ENCODE measurements at regions not wholly inside any gene's neighbourhood (a gene's known extent, or its start where the extent isn't known, plus 50 kb on each side); places are given as distances from the start of the nearest gene placed in this dataset.

DNA sequence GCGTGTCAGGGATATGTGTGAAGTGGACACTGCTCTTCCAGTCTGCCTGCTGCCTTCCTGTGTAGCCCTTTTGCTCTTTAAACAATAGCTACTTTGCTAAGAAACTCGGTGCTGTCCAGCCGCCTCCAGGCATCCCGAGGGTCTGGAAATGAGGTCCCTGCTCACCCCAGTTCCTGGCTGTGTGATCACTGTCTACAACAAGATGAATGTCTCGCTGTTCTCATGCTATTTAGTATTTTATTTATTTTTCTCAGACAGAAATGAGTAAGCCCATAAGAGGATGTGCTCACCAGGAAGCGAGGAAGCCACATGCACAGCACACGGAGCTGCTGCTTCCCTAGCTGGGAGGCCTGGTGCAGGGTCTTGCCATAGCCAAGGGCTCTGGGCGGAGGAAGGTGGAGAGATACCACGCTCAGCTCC, 167.0 kb upstream of the PITRM1 start:
- H3K27me3 ChIP-seq = no peaks in the 10 kb centered on the region
- no peaks in the 10 kb centered on the region for H3K4me1 ChIP-seq
- TF ChIP-seq, protein P1, sequence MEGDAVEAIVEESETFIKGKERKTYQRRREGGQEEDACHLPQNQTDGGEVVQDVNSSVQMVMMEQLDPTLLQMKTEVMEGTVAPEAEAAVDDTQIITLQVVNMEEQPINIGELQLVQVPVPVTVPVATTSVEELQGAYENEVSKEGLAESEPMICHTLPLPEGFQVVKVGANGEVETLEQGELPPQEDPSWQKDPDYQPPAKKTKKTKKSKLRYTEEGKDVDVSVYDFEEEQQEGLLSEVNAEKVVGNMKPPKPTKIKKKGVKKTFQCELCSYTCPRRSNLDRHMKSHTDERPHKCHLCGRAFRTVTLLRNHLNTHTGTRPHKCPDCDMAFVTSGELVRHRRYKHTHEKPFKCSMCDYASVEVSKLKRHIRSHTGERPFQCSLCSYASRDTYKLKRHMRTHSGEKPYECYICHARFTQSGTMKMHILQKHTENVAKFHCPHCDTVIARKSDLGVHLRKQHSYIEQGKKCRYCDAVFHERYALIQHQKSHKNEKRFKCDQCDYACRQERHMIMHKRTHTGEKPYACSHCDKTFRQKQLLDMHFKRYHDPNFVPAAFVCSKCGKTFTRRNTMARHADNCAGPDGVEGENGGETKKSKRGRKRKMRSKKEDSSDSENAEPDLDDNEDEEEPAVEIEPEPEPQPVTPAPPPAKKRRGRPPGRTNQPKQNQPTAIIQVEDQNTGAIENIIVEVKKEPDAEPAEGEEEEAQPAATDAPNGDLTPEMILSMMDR (IDR thresholded peaks at IDR 0.05) = no peak
- no peak for TF ChIP-seq POLR2A (IDR thresholded peaks at IDR 0.05)
- no peaks in the 10 kb centered on the region for H3K36me3 ChIP-seq
- whole genome bisulfite sequencing, 2 donors = 53 to 72% methylated on average over 5 to 8 of the region's 9 CpGs
- H3K4me3 ChIP-seq = no peak overlapping the region
- H3K27ac ChIP-seq = no peak overlapping the region
- intact Hi-C loops (cut with DNase I) = no loop called here
- no peaks in the 10 kb centered on the region for H3K9me3 ChIP-seq
- no peak for DNase-seq

DNA sequence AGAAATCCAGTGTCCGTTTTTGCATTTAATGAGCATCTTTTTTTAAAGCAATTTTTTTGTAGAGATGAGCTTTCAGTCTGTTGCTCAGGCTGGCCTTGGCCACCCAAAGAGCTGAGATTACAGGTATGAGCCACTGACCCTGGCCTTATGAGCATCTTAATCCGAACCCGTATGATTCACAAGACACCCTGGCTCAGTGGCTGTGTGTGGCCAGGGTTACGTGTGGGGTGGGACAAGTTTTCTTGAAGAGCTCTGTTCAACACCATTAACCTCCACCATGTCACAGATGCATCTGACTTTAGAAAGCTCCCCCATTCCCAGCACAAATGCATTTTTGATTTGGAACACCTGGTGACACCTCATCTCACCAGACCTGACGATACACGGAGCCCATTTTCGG, 166.5 kb upstream of the PITRM1 start:
- no peak overlapping the region for H3K4me3 ChIP-seq
- intact Hi-C loops (cut with DNase I) = no loop called here
- TF ChIP-seq POLR2A (IDR thresholded peaks at IDR 0.05) = no peak
- TF ChIP-seq, protein P1 (IDR thresholded peaks at IDR 0.05) = no peak
- no peaks in the 10 kb centered on the region for H3K9me3 ChIP-seq
- no peak for DNase-seq
- H3K4me1 ChIP-seq = no peaks in the 10 kb centered on the region
- H3K36me3 ChIP-seq = no peaks in the 10 kb centered on the region
- WGBS, 2 donors = 82 to 91% methylated on average over 5 to 7 of the region's 7 CpGs
- H3K27me3 ChIP-seq = no peaks in the 10 kb centered on the region
- H3K27ac ChIP-seq = no peak overlapping the region

DNA sequence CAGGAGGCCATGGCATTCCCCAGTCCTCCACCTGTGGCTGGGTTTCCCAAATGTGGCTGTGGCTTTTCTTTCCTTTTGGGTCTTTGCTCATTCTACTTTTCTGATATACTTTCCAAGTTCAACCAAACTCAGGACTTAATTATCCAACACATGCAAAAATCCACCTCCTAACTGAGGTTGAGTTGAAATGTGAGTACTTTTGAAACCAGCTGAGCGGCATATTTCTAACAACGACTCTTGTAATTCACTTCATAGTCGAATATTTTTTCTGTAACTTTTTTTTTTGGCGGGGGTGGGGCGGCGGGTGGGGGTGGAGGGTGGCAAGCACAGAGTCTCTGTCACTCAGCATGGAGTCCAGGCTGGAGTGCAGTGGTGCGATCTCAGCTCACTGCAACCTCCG, 165.2 kb upstream of the PITRM1 start:
- intact Hi-C loops (cut with DNase I) = no loop called here
- Histone ChIP-seq H3K4me3 (no peak overlapping the region), H3K36me3 (no peaks in the 10 kb centered on the region), H3K4me1 (no peaks in the 10 kb centered on the region), H3K9me3 (no peaks in the 10 kb centered on the region), H3K27ac (no peak overlapping the region), H3K27me3 (no peaks in the 10 kb centered on the region)
- DNase-seq = no peak
- WGBS, 2 donors = 85 to 87% methylated on average over 5 to 8 of the region's 8 CpGs
- TF ChIP-seq, protein P1 (IDR thresholded peaks at IDR 0.05) = no peak
- no peak for TF ChIP-seq POLR2A (IDR thresholded peaks at IDR 0.05)

DNA sequence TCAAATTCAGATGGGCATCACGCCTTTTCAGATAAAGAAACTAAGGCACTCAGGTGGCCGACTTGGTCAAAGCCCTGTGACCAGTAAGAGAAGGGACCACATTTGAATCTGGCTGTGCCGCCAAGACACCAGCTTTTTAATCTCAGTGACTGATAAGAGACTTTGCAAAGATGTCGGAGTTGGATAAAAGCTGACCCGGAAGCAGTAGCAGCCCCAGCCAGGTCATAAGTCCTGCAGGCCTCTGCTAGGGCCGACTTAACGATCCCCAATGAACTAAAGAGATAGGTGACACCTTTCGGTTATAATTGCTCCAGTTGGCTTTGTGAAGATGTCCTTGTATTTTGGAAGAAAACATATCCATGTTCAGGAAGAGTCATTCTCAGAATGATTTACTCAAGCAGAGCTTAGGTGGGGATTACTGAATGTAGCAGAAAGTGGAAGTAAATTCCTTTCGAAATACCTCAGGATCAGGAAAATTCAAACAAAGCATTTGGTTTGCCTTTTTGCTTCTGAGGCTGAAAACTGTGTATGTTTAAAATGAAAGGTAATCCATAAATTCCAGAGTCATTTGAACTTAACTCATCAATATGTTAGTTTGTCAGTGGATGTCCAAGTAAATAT, 164.2 kb upstream of the PITRM1 start:
- no peaks in the 10 kb centered on the region for H3K4me1 ChIP-seq
- WGBS, 2 donors = 80 to 92% methylated on average over 4 to 9 of the region's 9 CpGs
- TF ChIP-seq, protein P1 (IDR thresholded peaks at IDR 0.05) = no peak
- no peak for TF ChIP-seq POLR2A (IDR thresholded peaks at IDR 0.05)
- intact Hi-C loops (cut with DNase I) = no loop called here
- H3K9me3 ChIP-seq = no peaks in the 10 kb centered on the region
- H3K36me3 ChIP-seq = no peaks in the 10 kb centered on the region
- H3K4me3 ChIP-seq = no peak overlapping the region
- DNase-seq = no peak
- H3K27ac ChIP-seq = no peak overlapping the region
- no peaks in the 10 kb centered on the region for H3K27me3 ChIP-seq

DNA sequence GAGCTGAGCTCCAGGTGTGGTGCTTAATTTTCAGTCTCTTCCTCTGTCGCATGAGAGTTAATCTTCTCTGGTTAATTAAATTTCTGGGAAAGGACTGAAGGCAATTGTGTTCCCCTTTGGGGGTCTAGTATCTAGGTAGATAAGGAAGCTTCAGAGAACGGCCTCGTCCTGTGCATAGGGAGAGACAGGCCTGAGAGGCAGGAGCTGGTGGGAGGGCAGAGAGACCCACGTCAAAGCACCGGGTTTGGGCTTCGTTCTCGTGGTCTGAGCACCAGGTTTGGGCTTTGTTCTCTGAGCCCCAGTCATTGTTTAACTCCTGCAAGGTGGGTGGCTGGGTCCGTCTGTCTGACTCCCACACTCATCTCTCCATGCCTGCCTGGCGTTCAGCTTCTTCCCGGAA, 160.8 kb upstream of the PITRM1 start:
- no peak overlapping the region for H3K4me3 ChIP-seq
- H3K4me1 ChIP-seq = peaks cover 0 to 11% (median 0%) of the 10 kb centered on the region in 3 donors
- no peak for DNase-seq
- TF ChIP-seq, protein P1 (IDR thresholded peaks at IDR 0.05) = no peak
- TF ChIP-seq POLR2A (IDR thresholded peaks at IDR 0.05) = no peak
- intact Hi-C loops (cut with DNase I) = no loop called here
- no peaks in the 10 kb centered on the region for H3K36me3 ChIP-seq
- WGBS, 2 donors = 70 to 81% methylated on average over 10 of the region's 10 CpGs
- H3K27me3 ChIP-seq = no peaks in the 10 kb centered on the region
- H3K9me3 ChIP-seq = no peaks in the 10 kb centered on the region
- no peak overlapping the region for H3K27ac ChIP-seq
